Lung (tissue), 11 donors: ENCODE measurements at regions not wholly inside any gene's neighbourhood (a gene's known extent, or its start where the extent isn't known, plus 50 kb on each side); places are given as distances from the start of the nearest gene placed in this dataset.

Experiments
- ATAC-seq: fragments of 200-7000 bp; cut with Tn5 transposase; one replicate; pipeline ENCODE4 v1.9.1; 2020; ENCODE audit warnings: moderate number of reproducible peaks; ENCODE audit not compliant: insufficient read depth, low FRiP score
- DNase-seq, 3 donors: peaks; one replicate each; pipeline ENCODE4 v3.0.0-alpha.2; 2013 to 2017
- H3K27ac ChIP-seq, 2 donors: one replicate each; pipeline ENCODE4 v1.5.1; 2013; ENCODE audit warnings: mild to moderate bottlenecking in 2 of 2, moderate library complexity in 2 of 2, control low read depth in 1 of 2, inconsistent platforms in 1 of 2, low read depth in 1 of 2, low read length in 1 of 2
- H3K27me3 ChIP-seq, 3 donors: one replicate each; pipeline ENCODE4 v1.5.1; 2013; ENCODE audit warnings: low read length in 2 of 3; ENCODE audit not compliant: control insufficient read depth in 3 of 3, insufficient read depth in 3 of 3
- H3K36me3 ChIP-seq, 4 donors: one replicate each; pipeline ENCODE4 v1.5.1; 2013; ENCODE audit warnings: low read length in 4 of 4, mild to moderate bottlenecking in 1 of 4, moderate library complexity in 1 of 4; ENCODE audit not compliant: control insufficient read depth in 4 of 4, insufficient read depth in 4 of 4
- H3K4me1 ChIP-seq, 5 donors: one replicate each; pipeline ENCODE4 v1.5.1; 2013; ENCODE audit warnings: low read length in 5 of 5, mild to moderate bottlenecking in 2 of 5, moderate library complexity in 1 of 5; ENCODE audit not compliant: control insufficient read depth in 5 of 5, insufficient read depth in 5 of 5
- H3K4me3 ChIP-seq: one replicate; pipeline ENCODE4 v1.5.1; 2013; ENCODE audit warnings: mild to moderate bottlenecking, control low read depth, moderate library complexity
- H3K9ac ChIP-seq, 2 donors: one replicate each; pipeline ENCODE4 v1.5.1; 2013; ENCODE audit warnings: low read length in 2 of 2, control low read depth in 1 of 2; ENCODE audit not compliant: insufficient read depth in 1 of 2
- H3K9me3 ChIP-seq, 4 donors: one replicate each; pipeline ENCODE4 v1.5.1; 2013; ENCODE audit warnings: low read length in 3 of 4, mild to moderate bottlenecking in 1 of 4, moderate library complexity in 1 of 4; ENCODE audit not compliant: control insufficient read depth in 4 of 4, insufficient read depth in 3 of 4
- WGBS, 2 donors: extraction: QIAGEN DNeasy Blood & Tissue Kit; methylation state at CpG; one replicate each; pipeline ENCODE4 v1.1.7; 2013; 5-methylcytosine and 5-hydroxymethylcytosine counted together
- TF ChIP-seq, protein P1 (sequence below): IDR thresholded peaks from 2 replicates; pipeline ENCODE4 v1.5.1; 2012; ENCODE audit warnings: mild to moderate bottlenecking; ENCODE audit errors: control extremely low read depth, extremely low read depth
- donor health status: control.
- donor health status: control.
- donor health status: Bipolar disorder and iron deficiency.
- donor health status: healthy.
- donor health status: DM: yes; HTN: yes; CAD: no.

DNA sequence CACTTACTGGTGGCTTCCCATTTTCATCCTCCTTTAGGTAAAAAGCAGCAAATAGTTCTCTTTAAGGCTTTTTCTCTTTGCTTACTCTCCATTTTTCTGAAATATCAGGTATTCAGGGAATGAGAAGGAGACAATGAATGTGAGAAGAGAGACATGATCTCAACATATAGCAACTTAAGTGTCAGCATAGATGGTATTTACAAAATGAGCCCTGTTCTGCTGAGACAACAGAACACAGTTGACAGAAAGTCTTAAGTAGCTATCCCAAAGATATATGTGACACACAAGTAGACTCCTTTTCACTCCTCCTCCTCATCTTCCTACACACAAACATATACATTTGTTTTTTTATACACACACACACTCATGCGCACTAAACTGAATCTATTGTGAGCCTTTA, 649.3 kb upstream of the WWC1 start:
- Histone ChIP-seq H3K27ac (no peak overlapping the region), H3K9me3 (no peaks in the 10 kb centered on the region), H3K4me3 (no peak overlapping the region), H3K4me1 (peaks cover 0 to 30% (median 0%) of the 10 kb centered on the region in 5 donors), H3K27me3 (no peaks in the 10 kb centered on the region), H3K9ac (no peak overlapping the region), H3K36me3 (no peaks in the 10 kb centered on the region)
- ATAC-seq (no peak), DNase-seq (no peak)
- WGBS, 2 donors: 94% methylated on average over 1 of the region's 1 CpG
- TF ChIP-seq, protein P1, sequence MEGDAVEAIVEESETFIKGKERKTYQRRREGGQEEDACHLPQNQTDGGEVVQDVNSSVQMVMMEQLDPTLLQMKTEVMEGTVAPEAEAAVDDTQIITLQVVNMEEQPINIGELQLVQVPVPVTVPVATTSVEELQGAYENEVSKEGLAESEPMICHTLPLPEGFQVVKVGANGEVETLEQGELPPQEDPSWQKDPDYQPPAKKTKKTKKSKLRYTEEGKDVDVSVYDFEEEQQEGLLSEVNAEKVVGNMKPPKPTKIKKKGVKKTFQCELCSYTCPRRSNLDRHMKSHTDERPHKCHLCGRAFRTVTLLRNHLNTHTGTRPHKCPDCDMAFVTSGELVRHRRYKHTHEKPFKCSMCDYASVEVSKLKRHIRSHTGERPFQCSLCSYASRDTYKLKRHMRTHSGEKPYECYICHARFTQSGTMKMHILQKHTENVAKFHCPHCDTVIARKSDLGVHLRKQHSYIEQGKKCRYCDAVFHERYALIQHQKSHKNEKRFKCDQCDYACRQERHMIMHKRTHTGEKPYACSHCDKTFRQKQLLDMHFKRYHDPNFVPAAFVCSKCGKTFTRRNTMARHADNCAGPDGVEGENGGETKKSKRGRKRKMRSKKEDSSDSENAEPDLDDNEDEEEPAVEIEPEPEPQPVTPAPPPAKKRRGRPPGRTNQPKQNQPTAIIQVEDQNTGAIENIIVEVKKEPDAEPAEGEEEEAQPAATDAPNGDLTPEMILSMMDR: no peak

DNA sequence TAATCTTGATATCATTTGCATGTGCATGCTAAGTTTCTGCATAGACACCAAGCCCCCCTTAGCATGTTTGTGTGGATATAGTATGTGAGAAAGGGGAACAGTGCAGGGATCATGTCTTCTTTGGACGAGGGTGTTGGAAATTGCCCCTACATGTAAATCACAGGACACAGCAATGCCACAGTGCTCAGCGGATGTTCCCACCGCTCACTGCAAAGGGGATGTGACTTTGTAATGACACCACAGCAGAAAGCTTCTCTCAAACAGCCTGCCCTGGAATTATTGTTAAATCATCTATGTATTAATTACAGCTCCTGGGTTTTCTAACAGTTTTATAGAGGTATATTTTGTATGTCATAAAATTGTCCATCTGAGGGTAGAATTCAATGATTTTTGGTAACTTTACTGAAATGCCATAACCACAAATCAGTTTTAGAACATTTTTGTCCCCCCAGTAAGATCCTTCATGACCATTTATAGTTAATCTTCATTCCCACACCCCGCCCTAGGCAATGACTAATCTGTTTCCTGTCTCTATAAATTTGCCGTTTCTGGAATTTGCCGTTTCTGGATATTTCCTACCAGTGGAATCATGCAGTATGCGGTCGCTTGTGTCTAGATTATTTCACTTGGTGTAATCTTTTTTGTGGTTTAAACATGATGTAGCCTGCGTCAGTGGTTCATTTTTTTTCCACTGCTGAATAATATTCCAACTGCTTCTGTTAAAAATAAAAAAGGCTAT, 648.5 kb upstream of the WWC1 start:
- no peak for DNase-seq
- H3K27me3 ChIP-seq: no peaks in the 10 kb centered on the region
- no peak overlapping the region for H3K9ac ChIP-seq
- TF ChIP-seq, protein P1: no peak
- no peaks in the 10 kb centered on the region for H3K9me3 ChIP-seq
- H3K36me3 ChIP-seq: no peaks in the 10 kb centered on the region
- ATAC-seq: no peak
- peaks cover 0 to 29% (median 0%) of the 10 kb centered on the region in 5 donors for H3K4me1 ChIP-seq
- no peak overlapping the region for H3K27ac ChIP-seq
- no peak overlapping the region for H3K4me3 ChIP-seq
- 64 to 73% methylated on average over 9 of the region's 9 CpGs for WGBS, 2 donors

DNA sequence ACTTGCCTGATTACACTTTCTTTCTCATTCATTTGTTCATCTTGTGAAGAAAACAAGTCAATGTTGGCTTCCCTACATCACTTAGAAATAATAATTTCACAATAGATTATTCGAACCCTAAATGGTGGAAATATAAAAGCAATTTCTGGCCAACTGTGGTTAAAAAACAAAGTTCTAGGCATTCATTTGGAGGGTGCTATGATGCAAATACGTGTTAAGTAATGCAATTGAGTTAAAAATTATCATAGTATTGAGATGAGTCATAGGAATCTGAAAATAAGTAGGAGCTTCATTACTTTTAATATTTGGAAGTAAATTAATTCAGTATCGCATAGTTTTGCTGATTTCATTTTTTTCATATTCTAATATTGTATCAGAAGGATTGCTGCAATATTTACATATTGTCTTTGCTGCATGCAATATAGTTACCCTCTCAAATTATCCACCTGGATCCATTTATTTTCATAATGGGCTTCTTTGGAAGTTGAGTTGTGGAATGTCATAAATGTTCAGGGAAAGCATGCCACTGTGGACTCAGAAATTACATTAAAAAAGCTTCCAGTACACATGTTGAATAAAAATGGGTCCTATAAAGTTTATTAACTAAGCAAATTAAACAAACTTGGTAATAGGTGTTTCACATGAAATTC, 647.7 kb upstream of the WWC1 start:
- 72 to 80% methylated on average over 3 of the region's 3 CpGs for WGBS, 2 donors

More for the DNA sequence above, 647.7 kb upstream of the WWC1 start:
- DNase-seq (no peak), ATAC-seq (no peak)
- TF ChIP-seq, protein P1: no peak
- Histone ChIP-seq H3K9ac (no peak overlapping the region), H3K4me1 (peaks cover 0 to 21% (median 0%) of the 10 kb centered on the region in 5 donors), H3K9me3 (no peaks in the 10 kb centered on the region), H3K4me3 (no peak overlapping the region), H3K36me3 (no peaks in the 10 kb centered on the region), H3K27me3 (no peaks in the 10 kb centered on the region), H3K27ac (no peak overlapping the region)
